Heart left ventricle (tissue), 16 donors: ENCODE measurements at regions not wholly inside any gene's neighbourhood (a gene's known extent, or its start where the extent isn't known, plus 50 kb on each side); places are given as distances from the start of the nearest gene placed in this dataset.

ENCODE experiments used
- ATAC-seq, 4 donors: fragments of 200-7000 bp; cut with Tn5 transposase; one replicate each; pipeline ENCODE4 v1.9.1; 2020 to 2022; ENCODE audit warnings: moderate library complexity in 4 of 4, mild to moderate bottlenecking in 3 of 4, moderate number of reproducible peaks in 1 of 4
- DNase-seq, 5 donors: peaks; one replicate each; pipeline ENCODE4 v3.0.0-alpha.2; 2020
- H3K27ac ChIP-seq, 12 donors: fragments of 200-600 bp; sonication (generic) in 4 of 12; one replicate each; pipeline versions ENCODE4 v1.5.0 to v1.8.0; 2016 to 2022; ENCODE audit warnings: mild to moderate bottlenecking in 2 of 12
- H3K27me3 ChIP-seq, 9 donors: fragments of 200-600 bp; sonication (generic) in 2 of 9; one replicate each; pipeline versions ENCODE4 v1.5.1 to v1.8.0; 2016 to 2022; ENCODE audit warnings: mild to moderate bottlenecking in 3 of 9
- H3K36me3 ChIP-seq, 9 donors: fragments of 200-600 bp; sonication (generic) in 2 of 9; one replicate each; pipeline versions ENCODE4 v1.5.0 to v1.8.0; 2018 to 2022; ENCODE audit warnings: mild to moderate bottlenecking in 2 of 9
- H3K4me1 ChIP-seq, 12 donors: fragments of 200-600 bp; sonication (generic) in 4 of 12; one replicate each; pipeline versions ENCODE4 v1.5.0 to v1.8.0; 2016 to 2022; ENCODE audit warnings: mild to moderate bottlenecking in 3 of 12
- H3K4me3 ChIP-seq, 12 donors: fragments of 200-600 bp; sonication (generic) in 4 of 12; one replicate each; pipeline versions ENCODE4 v1.5.0 to v1.8.0; 2017 to 2022; ENCODE audit warnings: mild to moderate bottlenecking in 9 of 12, moderate library complexity in 4 of 12
- H3K9me3 ChIP-seq, 12 donors: fragments of 200-600 bp; sonication (generic) in 4 of 12; one replicate each; pipeline versions ENCODE4 v1.5.0 to v1.8.0; 2016 to 2022; ENCODE audit warnings: mild to moderate bottlenecking in 1 of 12
- POLR2A ChIP-seq, 2 donors: fragments of 450-650 bp; IDR thresholded peaks; one replicate each; pipeline ENCODE4 v1.6.1; 2017; ENCODE audit warnings: antibody characterized with exemption in 2 of 2, mild to moderate bottlenecking in 2 of 2, moderate library complexity in 2 of 2
- WGBS, 4 donors: extraction: QIAGEN DNeasy Blood & Tissue Kit in 2 of 4; methylation state at CpG; one replicate each; pipeline versions ENCODE4 v1.1.5 to v1.1.7; 2013 to 2018; 5-methylcytosine and 5-hydroxymethylcytosine counted together
- intact Hi-C, 10 donors: fragments of 100-400 bp; cut with DNase I; formaldehyde crosslinking; loops; one replicate each; pipeline versions ENCODE4 v1.11.1 to v1.14.2; 2022
- TF ChIP-seq, protein P1 (sequence below), 12 donors: fragments of 200-600 bp; sonication (generic) in 4 of 12; IDR thresholded peaks; one replicate each; pipeline versions ENCODE4 v1.5.0 to v1.8.0; 2018 to 2022; ENCODE audit warnings: antibody characterized with exemption in 12 of 12, mild to moderate bottlenecking in 5 of 12
- donor health status: ischemic (EF 13 %, LVEDD 7.1; RV severe dilation, severe dysfunction).
- donor health status: healthy with polysubstance abuse.
- donor health status: DM: no; HTN: yes; CAD: no.
- donor health status: DM: no; HTN: no; CAD: no.
- donor health status: ischemic (EF 25% LVEDD 6.9; RV normal size, moderate dysfunction).
- donor health status: ischemic (EF 25% LVEDD 5.7; RV mildly dilated, moderate dysfunction).
- donor health status: healthy.
- donor health status: DM: yes; HTN: yes; CAD: no.
- donor health status: ischemic (EF 35%, LVEDD 5.7; RV mildly dilated, moderate dysfunction).
- donor health status: nonischemic (EF 11% LVEDD 7.7; RV severe dilation, severe dysfunction).
- donor health status: DM: yes; HTN: yes; CAD: no.
- donor health status: PGD.
- donor health status: ischemic (EF 29% LVEDD 5.4; RV normal size, mild dysfunction).
- donor health status: nonischemic (EF 23%, LVEDD 6.1; RV moderate dilation, normal function).

- TF ChIP-seq, protein P1, sequence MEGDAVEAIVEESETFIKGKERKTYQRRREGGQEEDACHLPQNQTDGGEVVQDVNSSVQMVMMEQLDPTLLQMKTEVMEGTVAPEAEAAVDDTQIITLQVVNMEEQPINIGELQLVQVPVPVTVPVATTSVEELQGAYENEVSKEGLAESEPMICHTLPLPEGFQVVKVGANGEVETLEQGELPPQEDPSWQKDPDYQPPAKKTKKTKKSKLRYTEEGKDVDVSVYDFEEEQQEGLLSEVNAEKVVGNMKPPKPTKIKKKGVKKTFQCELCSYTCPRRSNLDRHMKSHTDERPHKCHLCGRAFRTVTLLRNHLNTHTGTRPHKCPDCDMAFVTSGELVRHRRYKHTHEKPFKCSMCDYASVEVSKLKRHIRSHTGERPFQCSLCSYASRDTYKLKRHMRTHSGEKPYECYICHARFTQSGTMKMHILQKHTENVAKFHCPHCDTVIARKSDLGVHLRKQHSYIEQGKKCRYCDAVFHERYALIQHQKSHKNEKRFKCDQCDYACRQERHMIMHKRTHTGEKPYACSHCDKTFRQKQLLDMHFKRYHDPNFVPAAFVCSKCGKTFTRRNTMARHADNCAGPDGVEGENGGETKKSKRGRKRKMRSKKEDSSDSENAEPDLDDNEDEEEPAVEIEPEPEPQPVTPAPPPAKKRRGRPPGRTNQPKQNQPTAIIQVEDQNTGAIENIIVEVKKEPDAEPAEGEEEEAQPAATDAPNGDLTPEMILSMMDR (IDR thresholded peaks at IDR 0.05), result no peak
- TF ChIP-seq POLR2A (IDR thresholded peaks at IDR 0.05), result no peak
Observed at GRCh38 chr4:126468144-126468543, 1153.4 kb downstream of the FAT4 start.

GRCh38 chr4:126470862-126471261 lies 1156.1 kb downstream of the FAT4 start:
- TF ChIP-seq, protein P1 (IDR thresholded peaks at IDR 0.05), result no peak
- TF ChIP-seq POLR2A (IDR thresholded peaks at IDR 0.05), result no peak
- Histone ChIP-seq H3K36me3 (no peaks in the 10 kb centered on the region), H3K4me1 (no peaks in the 10 kb centered on the region), H3K9me3 (peaks cover 0 to 24% (median 7%) of the 10 kb centered on the region in 12 donors), H3K27me3 (no peaks in the 10 kb centered on the region), H3K27ac (no peak overlapping the region), H3K4me3 (no peak overlapping the region)
- intact Hi-C loops, result no loop called here
- ATAC-seq, result no peak
- no peak for DNase-seq
- 64 to 72% (median 68%) methylated on average over 3 of the region's 3 CpGs for WGBS, 4 donors

More at GRCh38 chr4:126468144-126468543, 1153.4 kb downstream of the FAT4 start:
- no peak overlapping the region for H3K4me3 ChIP-seq
- H3K4me1 ChIP-seq, result no peaks in the 10 kb centered on the region
- no peak overlapping the region for H3K27ac ChIP-seq
- ATAC-seq, result no peak
- intact Hi-C loops, result no loop called here
- no peaks in the 10 kb centered on the region for H3K36me3 ChIP-seq
- peaks cover 0 to 14% (median 0%) of the 10 kb centered on the region in 12 donors for H3K9me3 ChIP-seq
- DNase-seq, result no peak
- WGBS, 4 donors, result 93 to 100% (median 97%) methylated on average over 1 of the region's 1 CpG
- no peaks in the 10 kb centered on the region for H3K27me3 ChIP-seq

DNA sequence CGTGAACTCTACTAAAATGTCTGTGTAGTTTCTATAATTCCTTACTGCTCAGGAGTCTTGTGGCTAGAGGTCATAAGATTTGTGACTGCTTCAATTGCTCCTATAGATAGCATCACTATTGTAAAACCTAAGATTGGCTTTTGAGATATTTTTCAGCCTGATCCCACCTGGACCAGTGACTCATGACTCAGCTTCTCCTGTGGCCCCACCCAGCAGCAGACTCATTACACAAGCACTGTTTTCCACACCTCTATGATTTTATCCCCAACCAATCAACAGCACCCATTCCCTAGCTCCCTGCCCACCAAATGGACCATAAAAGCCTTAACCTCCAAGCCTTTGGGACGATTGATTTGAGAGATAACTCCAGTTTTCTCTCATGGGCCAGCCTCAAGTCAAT lies 1157.0 kb upstream of the INTU start:
- H3K36me3 ChIP-seq, result no peaks in the 10 kb centered on the region
- DNase-seq (no peak), ATAC-seq (no peak)
- peaks cover 0 to 18% (median 2%) of the 10 kb centered on the region in 12 donors for H3K9me3 ChIP-seq
- TF ChIP-seq, protein P1 (IDR thresholded peaks at IDR 0.05), result no peak
- no peak for TF ChIP-seq POLR2A (IDR thresholded peaks at IDR 0.05)
- H3K4me3 ChIP-seq, result no peak overlapping the region
- 72 to 79% (median 75%) methylated on average over 2 of the region's 2 CpGs for whole genome bisulfite sequencing, 4 donors
- H3K4me1 ChIP-seq, result no peaks in the 10 kb centered on the region
- intact Hi-C loops, result no loop called here
- no peaks in the 10 kb centered on the region for H3K27me3 ChIP-seq
- H3K27ac ChIP-seq, result no peak overlapping the region

DNA sequence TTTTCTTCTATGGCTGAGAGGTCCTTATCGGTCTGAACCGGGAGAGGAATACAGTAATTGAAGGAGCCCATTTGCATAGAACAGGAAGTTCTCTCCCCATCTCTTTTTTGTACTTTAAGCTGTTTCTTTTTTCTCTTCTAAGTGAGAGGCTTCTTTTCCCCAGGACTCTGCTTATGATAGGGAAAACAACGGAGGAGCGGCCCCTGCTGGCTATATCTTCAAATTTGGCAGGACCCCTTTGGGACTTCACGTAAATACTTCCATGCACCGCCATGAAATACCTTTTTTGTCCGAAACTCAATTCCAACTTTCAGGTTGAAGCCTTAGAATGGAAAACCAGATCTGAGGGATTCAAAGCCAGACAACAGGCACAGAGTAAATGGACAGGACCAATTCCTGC lies 1153.0 kb upstream of the INTU start:
- ATAC-seq (no peak), DNase-seq (no peak)
- 91 to 95% (median 92%) methylated on average over 7 of the region's 7 CpGs for WGBS, 4 donors
- Histone ChIP-seq H3K27me3 (no peaks in the 10 kb centered on the region), H3K9me3 (peaks cover 0 to 18% (median 0%) of the 10 kb centered on the region in 12 donors), H3K4me1 (no peaks in the 10 kb centered on the region), H3K36me3 (no peaks in the 10 kb centered on the region), H3K4me3 (no peak overlapping the region), H3K27ac (no peak overlapping the region)
- intact Hi-C loops, result no loop called here
- TF ChIP-seq, protein P1 (IDR thresholded peaks at IDR 0.05), result no peak
- no peak for TF ChIP-seq POLR2A (IDR thresholded peaks at IDR 0.05)
